ENCODE measurements at regions not wholly inside any gene's neighbourhood (a gene's known extent, or its start where the extent isn't known, plus 50 kb on each side); places are given as distances from the start of the nearest gene placed in this dataset.

GRCh38 chr2:64863097-64863820 is 125.9 kb upstream of the SLC1A4 start:
- 72 to 75% methylated on average over 4 of the region's 4 CpGs for WGBS, 2 donors
- Histone ChIP-seq H3K27me3 (ENCODE audit: control insufficient read depth in 1 of 2, insufficient read depth in 2 of 2, low read length in 2 of 2) (no peaks in the 10 kb centered on the region), H3K4me1 (ENCODE audit: control insufficient read depth in 2 of 2, insufficient read depth in 2 of 2, low read length in 1 of 2) (peaks cover 4 to 15% of the 10 kb centered on the region in 2 donors), H3K4me3 (ENCODE audit: low read depth in 1 of 2, low read length in 2 of 2) (no peak overlapping the region), H3K27ac (ENCODE audit: low read depth in 2 of 2, low read length in 1 of 2) (no peak overlapping the region), H3K36me3 (ENCODE audit: control insufficient read depth in 2 of 2, insufficient read depth in 2 of 2, low read length in 1 of 2) (no peaks in the 10 kb centered on the region), H3K9me3 (ENCODE audit: control insufficient read depth in 2 of 2, insufficient read depth in 1 of 2, low read depth in 1 of 2, low read length in 1 of 2) (no peaks in the 10 kb centered on the region)

- H3K9me3 ChIP-seq (ENCODE audit: control insufficient read depth in 2 of 2, insufficient read depth in 1 of 2, low read depth in 1 of 2, low read length in 1 of 2) = no peaks in the 10 kb centered on the region
- H3K36me3 ChIP-seq (ENCODE audit: control insufficient read depth in 2 of 2, insufficient read depth in 2 of 2, low read length in 1 of 2) = no peaks in the 10 kb centered on the region
- H3K27me3 ChIP-seq (ENCODE audit: control insufficient read depth in 1 of 2, insufficient read depth in 2 of 2, low read length in 2 of 2) = no peaks in the 10 kb centered on the region
- WGBS, 2 donors = 1% methylated on average over 62 to 67 of the region's 67 CpGs
- H3K27ac ChIP-seq (ENCODE audit: low read depth in 2 of 2, low read length in 1 of 2) = peak overlapping the region; percentile 90 to 95
- peak overlapping the region; percentile 54 to 63 for H3K4me3 ChIP-seq (ENCODE audit: low read depth in 1 of 2, low read length in 2 of 2)
- H3K4me1 ChIP-seq (ENCODE audit: control insufficient read depth in 2 of 2, insufficient read depth in 2 of 2, low read length in 1 of 2) = peaks cover 0 to 3% of the 10 kb centered on the region in 2 donors
Observed at GRCh38 chr2:64865073-64865830, 123.9 kb upstream of the SLC1A4 start.

DNA sequence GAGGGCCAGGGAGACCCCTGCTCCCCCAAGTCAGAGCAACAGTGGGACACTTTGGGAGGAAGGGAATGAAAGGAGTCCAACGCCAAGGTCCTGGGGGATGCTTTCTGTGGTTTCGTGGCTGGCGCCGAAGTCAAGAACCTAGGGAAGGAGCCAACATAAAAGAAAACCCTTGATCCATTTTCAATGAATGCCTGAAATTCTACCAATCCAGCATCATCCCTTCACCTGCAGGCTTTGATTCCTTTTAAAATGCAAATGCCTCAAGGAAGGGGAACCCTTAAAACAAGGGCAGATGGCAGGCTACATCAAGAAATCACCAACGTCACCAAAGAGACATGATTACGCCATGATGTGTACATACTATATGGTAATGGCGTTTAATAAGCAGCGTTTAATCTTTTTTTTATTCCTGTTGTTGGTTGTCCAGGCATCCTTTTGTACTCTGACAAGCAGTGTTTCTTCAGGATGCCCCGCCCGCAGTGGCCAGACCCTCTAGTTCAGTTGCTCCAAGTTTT is 123.3 kb upstream of the SLC1A4 start:
- H3K4me3 ChIP-seq (ENCODE audit: low read depth in 1 of 2, low read length in 2 of 2) = peak overlapping the region in 1 of 2 donors; percentile 63
- H3K36me3 ChIP-seq (ENCODE audit: control insufficient read depth in 2 of 2, insufficient read depth in 2 of 2, low read length in 1 of 2) = no peaks in the 10 kb centered on the region
- no peaks in the 10 kb centered on the region for H3K27me3 ChIP-seq (ENCODE audit: control insufficient read depth in 1 of 2, insufficient read depth in 2 of 2, low read length in 2 of 2)
- H3K4me1 ChIP-seq (ENCODE audit: control insufficient read depth in 2 of 2, insufficient read depth in 2 of 2, low read length in 1 of 2) = no peaks in the 10 kb centered on the region
- peak overlapping the region; percentile 50 to 95 for H3K27ac ChIP-seq (ENCODE audit: low read depth in 2 of 2, low read length in 1 of 2)
- 43 to 49% methylated on average over 10 of the region's 10 CpGs for WGBS, 2 donors
- no peaks in the 10 kb centered on the region for H3K9me3 ChIP-seq (ENCODE audit: control insufficient read depth in 2 of 2, insufficient read depth in 1 of 2, low read depth in 1 of 2, low read length in 1 of 2)

DNA sequence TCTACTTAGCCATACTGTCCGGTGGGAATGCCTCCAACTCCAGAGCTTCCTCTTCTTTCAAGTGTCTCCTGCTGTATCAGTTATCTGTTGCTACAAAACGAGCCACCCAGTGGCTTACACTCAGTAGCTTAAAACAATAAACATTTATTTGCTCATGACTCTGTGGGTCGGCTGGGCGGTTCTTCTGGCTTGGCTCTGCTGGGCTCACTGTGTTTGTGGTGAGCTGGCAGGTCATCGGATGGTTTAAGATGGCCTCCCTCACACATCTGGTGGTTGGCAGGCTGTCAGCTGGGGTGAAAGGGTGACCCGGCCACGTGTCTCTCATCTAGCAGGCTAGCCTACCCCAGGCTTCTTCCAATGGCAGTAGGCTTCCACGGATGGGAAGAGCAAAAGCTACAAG is 122.4 kb upstream of the SLC1A4 start:
- WGBS, 2 donors = 41 to 50% methylated on average over 8 of the region's 8 CpGs
- no peaks in the 10 kb centered on the region for H3K36me3 ChIP-seq (ENCODE audit: control insufficient read depth in 2 of 2, insufficient read depth in 2 of 2, low read length in 1 of 2)
- H3K9me3 ChIP-seq (ENCODE audit: control insufficient read depth in 2 of 2, insufficient read depth in 1 of 2, low read depth in 1 of 2, low read length in 1 of 2) = no peaks in the 10 kb centered on the region
- H3K4me3 ChIP-seq (ENCODE audit: low read depth in 1 of 2, low read length in 2 of 2) = no peak overlapping the region
- H3K27me3 ChIP-seq (ENCODE audit: control insufficient read depth in 1 of 2, insufficient read depth in 2 of 2, low read length in 2 of 2) = no peaks in the 10 kb centered on the region
- H3K27ac ChIP-seq (ENCODE audit: low read depth in 2 of 2, low read length in 1 of 2) = peak overlapping the region; percentile 7 to 47
- no peaks in the 10 kb centered on the region for H3K4me1 ChIP-seq (ENCODE audit: control insufficient read depth in 2 of 2, insufficient read depth in 2 of 2, low read length in 1 of 2)

- Histone ChIP-seq H3K36me3 (ENCODE audit: control insufficient read depth in 2 of 2, insufficient read depth in 2 of 2, low read length in 1 of 2) (no peaks in the 10 kb centered on the region), H3K27me3 (ENCODE audit: control insufficient read depth in 1 of 2, insufficient read depth in 2 of 2, low read length in 2 of 2) (no peaks in the 10 kb centered on the region), H3K4me1 (ENCODE audit: control insufficient read depth in 2 of 2, insufficient read depth in 2 of 2, low read length in 1 of 2) (no peaks in the 10 kb centered on the region), H3K9me3 (ENCODE audit: control insufficient read depth in 2 of 2, insufficient read depth in 1 of 2, low read depth in 1 of 2, low read length in 1 of 2) (no peaks in the 10 kb centered on the region), H3K27ac (ENCODE audit: low read depth in 2 of 2, low read length in 1 of 2) (no peak overlapping the region), H3K4me3 (ENCODE audit: low read depth in 1 of 2, low read length in 2 of 2) (no peak overlapping the region)
- WGBS, 2 donors = 86 to 90% methylated on average over 9 of the region's 9 CpGs
Observed at GRCh38 chr2:64867253-64867996, 121.8 kb upstream of the SLC1A4 start.

DNA sequence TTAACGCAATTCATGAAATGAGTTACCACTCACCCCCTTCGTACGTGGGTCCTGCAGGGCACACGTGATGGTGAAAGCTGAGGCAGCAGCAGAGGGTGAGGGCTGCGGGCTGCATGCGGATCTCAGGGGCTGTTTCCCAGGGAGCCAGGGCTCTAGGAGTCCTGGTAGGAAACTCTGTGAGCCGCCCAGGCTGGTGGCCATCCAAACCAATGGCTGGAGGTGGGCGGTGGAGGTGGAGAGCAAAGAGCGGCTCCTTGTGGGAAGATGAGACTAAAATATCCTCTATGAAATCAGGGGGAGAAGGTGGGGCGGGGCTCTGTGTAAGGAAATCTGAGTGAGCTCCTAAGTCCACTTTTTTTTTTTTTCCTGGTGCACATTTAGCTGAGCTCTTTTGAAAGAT is 120.1 kb upstream of the SLC1A4 start:
- 87 to 91% methylated on average over 10 of the region's 10 CpGs for WGBS, 2 donors
- H3K27ac ChIP-seq (ENCODE audit: low read depth in 2 of 2, low read length in 1 of 2) = no peak overlapping the region
- H3K4me1 ChIP-seq (ENCODE audit: control insufficient read depth in 2 of 2, insufficient read depth in 2 of 2, low read length in 1 of 2) = no peaks in the 10 kb centered on the region
- no peaks in the 10 kb centered on the region for H3K36me3 ChIP-seq (ENCODE audit: control insufficient read depth in 2 of 2, insufficient read depth in 2 of 2, low read length in 1 of 2)
- no peak overlapping the region for H3K4me3 ChIP-seq (ENCODE audit: low read depth in 1 of 2, low read length in 2 of 2)
- no peaks in the 10 kb centered on the region for H3K27me3 ChIP-seq (ENCODE audit: control insufficient read depth in 1 of 2, insufficient read depth in 2 of 2, low read length in 2 of 2)
- H3K9me3 ChIP-seq (ENCODE audit: control insufficient read depth in 2 of 2, insufficient read depth in 1 of 2, low read depth in 1 of 2, low read length in 1 of 2) = no peaks in the 10 kb centered on the region

DNA sequence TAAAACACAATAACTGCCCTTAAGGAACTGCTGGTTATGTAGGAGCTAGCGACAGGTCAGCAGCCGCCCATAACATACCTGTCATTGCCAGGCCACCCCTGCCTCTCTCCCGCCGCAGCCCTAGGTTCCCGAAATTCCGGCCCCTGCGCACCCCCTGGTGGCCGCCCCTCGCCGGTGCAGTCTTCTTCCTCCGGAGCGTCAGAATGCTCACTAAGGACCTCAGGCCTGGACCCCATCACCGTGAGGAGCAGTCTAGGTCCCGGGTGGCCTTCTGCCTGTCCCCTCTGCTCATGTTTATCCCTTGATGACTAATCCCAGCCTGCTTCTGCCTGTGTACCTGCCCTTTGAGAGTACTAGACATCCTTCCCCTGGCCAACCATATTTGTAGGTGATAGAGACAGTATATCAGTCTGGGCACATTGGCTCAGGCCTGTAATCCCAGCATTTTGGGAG is 115.7 kb upstream of the SLC1A4 start:
- Histone ChIP-seq H3K36me3 (ENCODE audit: control insufficient read depth in 2 of 2, insufficient read depth in 2 of 2, low read length in 1 of 2) (no peaks in the 10 kb centered on the region), H3K27ac (ENCODE audit: low read depth in 2 of 2, low read length in 1 of 2) (no peak overlapping the region), H3K4me1 (ENCODE audit: control insufficient read depth in 2 of 2, insufficient read depth in 2 of 2, low read length in 1 of 2) (peaks cover 0 to under 1% of the 10 kb centered on the region in 2 donors), H3K4me3 (ENCODE audit: low read depth in 1 of 2, low read length in 2 of 2) (no peak overlapping the region), H3K9me3 (ENCODE audit: control insufficient read depth in 2 of 2, insufficient read depth in 1 of 2, low read depth in 1 of 2, low read length in 1 of 2) (no peaks in the 10 kb centered on the region), H3K27me3 (ENCODE audit: control insufficient read depth in 1 of 2, insufficient read depth in 2 of 2, low read length in 2 of 2) (no peaks in the 10 kb centered on the region)
- WGBS, 2 donors = 1 to 2% methylated on average over 13 to 14 of the region's 14 CpGs

DNA sequence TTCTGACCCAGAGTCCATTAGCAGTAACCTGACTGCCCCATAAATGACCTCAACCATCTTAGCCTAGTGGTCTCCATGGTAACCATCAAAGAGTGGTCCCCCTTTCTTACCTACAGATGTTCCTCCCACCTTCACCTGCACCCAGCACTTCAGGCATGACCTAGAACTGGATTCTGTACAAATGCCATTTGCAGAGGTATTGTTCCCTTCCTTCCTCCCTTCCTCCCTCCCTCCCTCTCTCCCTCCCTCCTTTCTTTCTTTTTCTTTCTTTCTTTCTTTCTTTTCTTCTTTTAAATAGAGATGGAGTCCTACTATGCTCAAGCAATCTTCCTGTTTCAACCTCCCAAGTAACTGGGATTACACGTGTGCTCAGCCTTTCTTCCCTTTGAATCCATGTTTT is 114.6 kb upstream of the SLC1A4 start:
- Histone ChIP-seq H3K27ac (ENCODE audit: low read depth in 2 of 2, low read length in 1 of 2) (no peak overlapping the region), H3K4me1 (ENCODE audit: control insufficient read depth in 2 of 2, insufficient read depth in 2 of 2, low read length in 1 of 2) (peaks cover 0 to 2% of the 10 kb centered on the region in 2 donors), H3K9me3 (ENCODE audit: control insufficient read depth in 2 of 2, insufficient read depth in 1 of 2, low read depth in 1 of 2, low read length in 1 of 2) (no peaks in the 10 kb centered on the region), H3K4me3 (ENCODE audit: low read depth in 1 of 2, low read length in 2 of 2) (no peak overlapping the region), H3K36me3 (ENCODE audit: control insufficient read depth in 2 of 2, insufficient read depth in 2 of 2, low read length in 1 of 2) (no peaks in the 10 kb centered on the region), H3K27me3 (ENCODE audit: control insufficient read depth in 1 of 2, insufficient read depth in 2 of 2, low read length in 2 of 2) (no peaks in the 10 kb centered on the region)
- 82 to 91% methylated on average over 1 of the region's 1 CpG for WGBS, 2 donors

DNA sequence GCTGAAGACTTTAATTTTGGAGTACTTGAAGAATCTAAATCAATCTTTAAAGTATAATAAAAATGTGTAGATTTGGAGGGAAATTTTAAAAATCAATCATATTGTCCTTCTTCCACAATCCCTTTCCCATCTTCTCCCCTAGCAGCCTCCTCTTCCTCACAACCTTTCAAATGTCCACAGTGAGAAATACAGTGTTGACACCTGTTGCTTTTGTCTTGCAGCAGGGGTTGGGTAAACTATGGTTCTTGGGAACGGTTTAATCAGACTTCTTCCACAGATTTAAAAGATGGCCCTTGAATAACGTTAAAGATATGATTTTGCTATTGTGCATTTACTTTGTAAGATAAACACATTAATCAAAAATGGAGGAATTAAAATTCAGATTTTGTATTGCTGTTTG is 113.8 kb upstream of the SLC1A4 start:
- H3K4me1 ChIP-seq (ENCODE audit: control insufficient read depth in 2 of 2, insufficient read depth in 2 of 2, low read length in 1 of 2) = peaks cover 0 to 2% of the 10 kb centered on the region in 2 donors
- no peaks in the 10 kb centered on the region for H3K27me3 ChIP-seq (ENCODE audit: control insufficient read depth in 1 of 2, insufficient read depth in 2 of 2, low read length in 2 of 2)
- WGBS, 2 donors = 59 to 69% methylated on average over 2 of the region's 2 CpGs
- H3K4me3 ChIP-seq (ENCODE audit: low read depth in 1 of 2, low read length in 2 of 2) = no peak overlapping the region
- no peaks in the 10 kb centered on the region for H3K36me3 ChIP-seq (ENCODE audit: control insufficient read depth in 2 of 2, insufficient read depth in 2 of 2, low read length in 1 of 2)
- no peaks in the 10 kb centered on the region for H3K9me3 ChIP-seq (ENCODE audit: control insufficient read depth in 2 of 2, insufficient read depth in 1 of 2, low read depth in 1 of 2, low read length in 1 of 2)
- no peak overlapping the region for H3K27ac ChIP-seq (ENCODE audit: low read depth in 2 of 2, low read length in 1 of 2)
